ENCODE measurements at regions not wholly inside any gene's neighbourhood (a gene's known extent, or its start where the extent isn't known, plus 50 kb on each side); places are given as distances from the start of the nearest gene placed in this dataset.

DNA sequence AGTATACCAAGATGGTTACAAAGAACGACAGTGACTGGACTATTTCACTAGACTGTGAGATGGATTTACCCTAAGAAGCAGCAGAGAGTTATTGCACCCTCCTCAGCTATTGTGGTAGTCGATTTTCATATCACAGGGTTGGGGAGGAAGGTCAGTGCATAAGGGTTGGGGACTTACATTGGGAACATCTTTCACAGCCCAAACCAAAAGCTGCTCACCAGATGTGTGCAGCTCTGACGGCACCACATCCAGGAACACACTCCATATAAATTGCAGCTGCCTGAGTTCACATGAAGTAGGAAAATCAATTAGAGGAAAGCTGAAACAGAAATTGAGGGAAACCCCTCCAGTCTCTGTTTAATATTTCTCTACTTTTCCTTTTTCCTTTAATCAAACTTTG is 470.5 kb upstream of the NRSN1 start:
- TF ChIP-seq POLR2A (IDR thresholded peaks at IDR 0.05) (no peak), CTCF (IDR thresholded peaks at IDR 0.05) (no peak)
